ENCODE measurements at regions not wholly inside any gene's neighbourhood (a gene's known extent, or its start where the extent isn't known, plus 50 kb on each side); places are given as distances from the start of the nearest gene placed in this dataset.

DNA sequence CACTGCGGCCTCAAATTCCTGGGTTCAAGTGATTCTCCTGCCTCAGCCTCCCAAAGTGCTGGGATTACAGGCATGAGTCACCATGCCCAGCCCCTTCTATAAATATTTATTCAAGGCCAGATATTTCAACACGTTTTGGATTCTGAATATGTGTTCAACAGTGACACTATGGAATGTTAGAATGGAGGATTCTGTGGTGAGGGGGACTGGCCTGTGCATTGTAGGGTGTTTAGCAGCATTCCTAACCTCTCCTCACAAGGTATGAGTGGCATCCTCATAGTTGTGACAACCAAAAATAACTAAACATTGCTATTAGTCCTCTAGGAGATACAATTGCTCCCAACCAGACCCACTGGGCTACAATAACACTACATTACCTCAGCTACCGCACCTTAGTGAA lies 104.0 kb upstream of the ATP10A start:
- FAIRE-seq (no peak), DNase-seq (ENCODE audit: insufficient read length, low spot score) (no peak)
- TF ChIP-seq POU2F2 (IDR thresholded peaks at IDR 0.05; ENCODE audit: low read depth, low read length) (no peak), PAX5 (IDR thresholded peaks at IDR 0.05; ENCODE audit: insufficient read depth, low read length, severe bottlenecking) (no peak), SPI1 (IDR thresholded peaks at IDR 0.05; ENCODE audit: low read depth, low read length) (no peak)

- FAIRE-seq (no peak), DNase-seq (ENCODE audit: insufficient read length, low spot score) (no peak)
- TF ChIP-seq PAX5 (IDR thresholded peaks at IDR 0.05; ENCODE audit: insufficient read depth, low read length, severe bottlenecking): no peak
- TF ChIP-seq SPI1 (IDR thresholded peaks at IDR 0.05; ENCODE audit: low read depth, low read length): no peak
- no peak for TF ChIP-seq POLR2A (IDR thresholded peaks at IDR 0.05; ENCODE audit: low read depth, low read length)
- no peak for TF ChIP-seq POLR2AphosphoS5 (IDR thresholded peaks at IDR 0.05; ENCODE audit: low read depth, low read length)
- no peak for TF ChIP-seq POU2F2 (IDR thresholded peaks at IDR 0.05; ENCODE audit: low read depth, low read length)
- TF ChIP-seq TAF1 (IDR thresholded peaks at IDR 0.05; ENCODE audit: low read depth, low read length): no peak
These were observed 102.2 kb upstream of the ATP10A start for GRCh38 chr15:25965326-25965725.

- FAIRE-seq (no peak), DNase-seq (ENCODE audit: insufficient read length, low spot score) (no peak)
- TF ChIP-seq POLR2A (IDR thresholded peaks at IDR 0.05; ENCODE audit: low read depth, low read length) (no peak), PAX5 (IDR thresholded peaks at IDR 0.05; ENCODE audit: insufficient read depth, low read length, severe bottlenecking) (no peak), POU2F2 (IDR thresholded peaks at IDR 0.05; ENCODE audit: low read depth, low read length) (no peak), SPI1 (IDR thresholded peaks at IDR 0.05; ENCODE audit: low read depth, low read length) (no peak), TAF1 (IDR thresholded peaks at IDR 0.05; ENCODE audit: low read depth, low read length) (no peak), POLR2AphosphoS5 (IDR thresholded peaks at IDR 0.05; ENCODE audit: low read depth, low read length) (no peak)
These were observed 97.1 kb upstream of the ATP10A start for GRCh38 chr15:25960273-25960672.

DNA sequence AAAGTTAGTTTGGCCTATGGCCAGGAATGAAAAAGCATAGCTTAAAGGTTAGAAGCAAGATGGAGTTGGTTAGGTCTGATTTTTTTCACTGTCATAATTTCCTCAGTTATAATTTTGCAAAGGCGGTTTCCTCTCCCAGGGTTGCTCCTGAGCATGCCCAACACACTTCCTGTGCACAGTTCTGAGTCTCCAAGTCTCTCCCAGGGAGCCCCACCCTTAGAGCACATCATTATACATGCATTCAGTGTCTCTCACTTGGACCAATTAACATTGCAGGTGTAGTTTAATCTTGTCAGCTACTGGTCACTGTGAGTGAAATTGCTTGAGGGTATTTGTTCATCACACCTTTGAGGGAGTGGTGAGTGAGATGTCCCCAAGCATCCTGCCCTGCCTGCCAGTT lies 96.0 kb upstream of the ATP10A start:
- DNase-seq (ENCODE audit: insufficient read length, low spot score): no peak
- no peak for FAIRE-seq
- TF ChIP-seq POU2F2 (IDR thresholded peaks at IDR 0.05; ENCODE audit: low read depth, low read length): no peak
- TF ChIP-seq POLR2A (IDR thresholded peaks at IDR 0.05; ENCODE audit: low read depth, low read length): no peak
- TF ChIP-seq TAF1 (IDR thresholded peaks at IDR 0.05; ENCODE audit: low read depth, low read length): no peak
- TF ChIP-seq SPI1 (IDR thresholded peaks at IDR 0.05; ENCODE audit: low read depth, low read length): no peak
- TF ChIP-seq POLR2AphosphoS5 (IDR thresholded peaks at IDR 0.05; ENCODE audit: low read depth, low read length): no peak
- no peak for TF ChIP-seq PAX5 (IDR thresholded peaks at IDR 0.05; ENCODE audit: insufficient read depth, low read length, severe bottlenecking)

- FAIRE-seq: no peak
- TF ChIP-seq PAX5 (IDR thresholded peaks at IDR 0.05; ENCODE audit: insufficient read depth, low read length, severe bottlenecking) (no peak), SPI1 (IDR thresholded peaks at IDR 0.05; ENCODE audit: low read depth, low read length) (no peak), POLR2A (IDR thresholded peaks at IDR 0.05; ENCODE audit: low read depth, low read length) (no peak), TAF1 (IDR thresholded peaks at IDR 0.05; ENCODE audit: low read depth, low read length) (no peak), POLR2AphosphoS5 (IDR thresholded peaks at IDR 0.05; ENCODE audit: low read depth, low read length) (no peak), POU2F2 (IDR thresholded peaks at IDR 0.05; ENCODE audit: low read depth, low read length) (no peak)
- no peak for DNase-seq (ENCODE audit: insufficient read length, low spot score)
These were observed 92.5 kb upstream of the ATP10A start for GRCh38 chr15:25955628-25956027.

- FAIRE-seq (no peak), DNase-seq (ENCODE audit: insufficient read length, low spot score) (no peak)
- TF ChIP-seq POLR2AphosphoS5 (IDR thresholded peaks at IDR 0.05; ENCODE audit: low read depth, low read length) (no peak), TAF1 (IDR thresholded peaks at IDR 0.05; ENCODE audit: low read depth, low read length) (no peak), POU2F2 (IDR thresholded peaks at IDR 0.05; ENCODE audit: low read depth, low read length) (no peak), POLR2A (IDR thresholded peaks at IDR 0.05; ENCODE audit: low read depth, low read length) (no peak), PAX5 (IDR thresholded peaks at IDR 0.05; ENCODE audit: insufficient read depth, low read length, severe bottlenecking) (no peak), SPI1 (IDR thresholded peaks at IDR 0.05; ENCODE audit: low read depth, low read length) (no peak)
These were observed 91.3 kb upstream of the ATP10A start for GRCh38 chr15:25954398-25954797.

DNA sequence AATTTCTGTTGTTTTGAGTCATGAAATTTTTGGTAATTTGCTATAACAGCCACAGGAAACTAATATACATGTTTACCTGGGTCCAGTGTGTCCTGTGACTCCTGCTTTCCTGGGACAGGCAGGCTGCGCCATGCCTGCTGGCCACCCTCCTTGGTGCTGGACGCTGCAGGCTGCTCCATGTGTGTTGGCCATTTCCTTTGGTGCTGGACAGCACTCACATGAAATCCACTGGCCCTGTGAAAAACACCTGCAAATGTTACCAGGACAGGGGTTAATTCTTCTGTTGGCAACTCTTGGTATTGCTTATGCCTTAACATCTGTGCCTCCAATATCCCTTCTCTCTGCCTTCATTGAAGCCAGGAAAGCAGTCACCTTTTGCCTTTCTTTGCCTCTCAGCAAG lies 86.9 kb upstream of the ATP10A start:
- no peak for TF ChIP-seq POLR2A (IDR thresholded peaks at IDR 0.05; ENCODE audit: low read depth, low read length)
- no peak for TF ChIP-seq POU2F2 (IDR thresholded peaks at IDR 0.05; ENCODE audit: low read depth, low read length)
- TF ChIP-seq POLR2AphosphoS5 (IDR thresholded peaks at IDR 0.05; ENCODE audit: low read depth, low read length): no peak
- no peak for TF ChIP-seq SPI1 (IDR thresholded peaks at IDR 0.05; ENCODE audit: low read depth, low read length)
- no peak for TF ChIP-seq PAX5 (IDR thresholded peaks at IDR 0.05; ENCODE audit: insufficient read depth, low read length, severe bottlenecking)
- no peak for TF ChIP-seq TAF1 (IDR thresholded peaks at IDR 0.05; ENCODE audit: low read depth, low read length)
- FAIRE-seq: no peak
- no peak for DNase-seq (ENCODE audit: insufficient read length, low spot score)

GRCh38 chr15:25947323-25948314 lies 84.5 kb upstream of the ATP10A start:
- no peak for FAIRE-seq

GRCh38 chr15:25946241-25946805 lies 83.2 kb upstream of the ATP10A start:
- no peak for FAIRE-seq
- TF ChIP-seq TAF1 (IDR thresholded peaks at IDR 0.05; ENCODE audit: low read depth, low read length) (no peak), POU2F2 (IDR thresholded peaks at IDR 0.05; ENCODE audit: low read depth, low read length) (no peak), POLR2AphosphoS5 (IDR thresholded peaks at IDR 0.05; ENCODE audit: low read depth, low read length) (no peak), PAX5 (IDR thresholded peaks at IDR 0.05; ENCODE audit: insufficient read depth, low read length, severe bottlenecking) (no peak), POLR2A (IDR thresholded peaks at IDR 0.05; ENCODE audit: low read depth, low read length) (no peak), SPI1 (IDR thresholded peaks at IDR 0.05; ENCODE audit: low read depth, low read length) (no peak)

More at GRCh38 chr15:25947323-25948314, 84.5 kb upstream of the ATP10A start:
- TF ChIP-seq SPI1 (IDR thresholded peaks at IDR 0.05; ENCODE audit: low read depth, low read length) (no peak), PAX5 (IDR thresholded peaks at IDR 0.05; ENCODE audit: insufficient read depth, low read length, severe bottlenecking) (no peak), POU2F2 (IDR thresholded peaks at IDR 0.05; ENCODE audit: low read depth, low read length) (no peak), POLR2A (IDR thresholded peaks at IDR 0.05; ENCODE audit: low read depth, low read length) (no peak), POLR2AphosphoS5 (IDR thresholded peaks at IDR 0.05; ENCODE audit: low read depth, low read length) (no peak), TAF1 (IDR thresholded peaks at IDR 0.05; ENCODE audit: low read depth, low read length) (no peak)
- DNase-seq (ENCODE audit: insufficient read length, low spot score): no peak

More at GRCh38 chr15:25946241-25946805, 83.2 kb upstream of the ATP10A start:
- DNase-seq (ENCODE audit: insufficient read length, low spot score): no peak

Measured in GM12891 (cell line).